ENCODE measurements at regions not wholly inside any gene's neighbourhood (a gene's known extent, or its start where the extent isn't known, plus 50 kb on each side); places are given as distances from the start of the nearest gene placed in this dataset.

DNA sequence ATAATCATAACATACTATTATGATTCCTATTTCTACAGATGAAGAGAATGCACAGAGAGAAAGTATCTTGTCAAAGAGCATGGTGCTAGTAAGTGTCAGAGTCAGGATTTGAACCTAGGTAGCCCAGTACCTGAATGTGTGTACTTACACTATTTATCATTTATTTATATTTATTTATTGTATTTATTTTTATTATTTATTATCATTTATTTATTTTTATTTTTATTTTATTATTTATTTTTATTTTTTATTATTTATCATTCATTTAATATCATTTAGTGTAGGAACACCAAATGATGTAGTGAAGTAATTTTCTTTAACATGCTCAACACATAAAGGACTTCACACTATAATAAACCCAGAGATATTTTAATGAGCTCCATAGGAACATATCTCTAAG is 209.4 kb upstream of the ZFP42 start:
- TF ChIP-seq, protein P1, sequence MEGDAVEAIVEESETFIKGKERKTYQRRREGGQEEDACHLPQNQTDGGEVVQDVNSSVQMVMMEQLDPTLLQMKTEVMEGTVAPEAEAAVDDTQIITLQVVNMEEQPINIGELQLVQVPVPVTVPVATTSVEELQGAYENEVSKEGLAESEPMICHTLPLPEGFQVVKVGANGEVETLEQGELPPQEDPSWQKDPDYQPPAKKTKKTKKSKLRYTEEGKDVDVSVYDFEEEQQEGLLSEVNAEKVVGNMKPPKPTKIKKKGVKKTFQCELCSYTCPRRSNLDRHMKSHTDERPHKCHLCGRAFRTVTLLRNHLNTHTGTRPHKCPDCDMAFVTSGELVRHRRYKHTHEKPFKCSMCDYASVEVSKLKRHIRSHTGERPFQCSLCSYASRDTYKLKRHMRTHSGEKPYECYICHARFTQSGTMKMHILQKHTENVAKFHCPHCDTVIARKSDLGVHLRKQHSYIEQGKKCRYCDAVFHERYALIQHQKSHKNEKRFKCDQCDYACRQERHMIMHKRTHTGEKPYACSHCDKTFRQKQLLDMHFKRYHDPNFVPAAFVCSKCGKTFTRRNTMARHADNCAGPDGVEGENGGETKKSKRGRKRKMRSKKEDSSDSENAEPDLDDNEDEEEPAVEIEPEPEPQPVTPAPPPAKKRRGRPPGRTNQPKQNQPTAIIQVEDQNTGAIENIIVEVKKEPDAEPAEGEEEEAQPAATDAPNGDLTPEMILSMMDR (optimal IDR thresholded peaks at IDR 0.05 in 1 of 3, IDR thresholded peaks at IDR 0.05 in 1 of 3, conservative IDR thresholded peaks at IDR 0.05 in 1 of 3; ENCODE audit: extremely low read depth in 1 of 3, insufficient read depth in 2 of 3, low read length in 3 of 3): no peak
- TF ChIP-seq EZH2 (IDR thresholded peaks at IDR 0.05; ENCODE audit: low read length): no peak
